Ishikawa (cell line): ENCODE measurements at regions not wholly inside any gene's neighbourhood (a gene's known extent, or its start where the extent isn't known, plus 50 kb on each side); places are given as distances from the start of the nearest gene placed in this dataset.

Source experiments
- CREB1 ChIP-seq: IDR thresholded peaks from 2 replicates; pipeline ENCODE4 v1.6.1; 2012; ENCODE audit warnings: low read depth
- RAD21 ChIP-seq: IDR thresholded peaks from 2 replicates; pipeline ENCODE4 v1.6.1; 2012; ENCODE audit warnings: low read depth

DNA sequence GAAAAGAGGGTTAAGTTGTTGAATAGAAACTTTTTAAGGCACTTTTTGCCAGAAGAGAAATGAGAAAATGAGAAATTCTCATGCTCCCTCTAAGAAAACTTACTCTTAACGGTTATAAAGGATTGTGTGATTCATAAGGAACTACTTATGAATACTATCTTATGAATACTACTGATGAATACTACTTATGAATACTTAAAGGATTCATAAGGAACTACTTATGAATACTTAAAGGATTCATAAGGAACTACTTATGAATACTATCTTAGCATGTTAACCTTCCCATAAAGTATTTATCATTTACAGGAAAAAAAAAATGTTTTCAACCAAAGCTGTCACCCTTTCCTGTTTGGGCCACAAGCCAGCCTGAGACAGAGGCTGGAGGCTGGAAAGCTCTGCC, 53.1 kb upstream of the UCN3 start:
- TF ChIP-seq RAD21: no peak
- TF ChIP-seq CREB1: no peak
